Myocyte (in vitro differentiated cells): ENCODE measurements at regions not wholly inside any gene's neighbourhood (a gene's known extent, or its start where the extent isn't known, plus 50 kb on each side); places are given as distances from the start of the nearest gene placed in this dataset.
A peak's percentile ranks its signal among the peaks of the same experiment; 100 is the strongest.

Experiments used
- DNase-seq: peaks from one replicate; pipeline ENCODE4 v3.0.0-alpha.2; 2012; ENCODE audit warnings: low read depth

GRCh38 chr2:53450923-53451322, 316.7 kb upstream of the CHAC2 start:
- peak; percentile 89 for DNase-seq

GRCh38 chr2:53448591-53448990, 319.0 kb upstream of the CHAC2 start:
- DNase-seq: no peak

- DNase-seq: no peak
Observed at GRCh38 chr2:53448086-53448485, 319.5 kb upstream of the CHAC2 start.

- peak; percentile 53 for DNase-seq
Observed at GRCh38 chr2:53445383-53446070, 322.1 kb upstream of the CHAC2 start.

- DNase-seq: peak; percentile 27
Observed at GRCh38 chr2:53442783-53443182, 324.8 kb upstream of the CHAC2 start.

- no peak for DNase-seq
Observed at GRCh38 chr2:53442093-53442492, 325.5 kb upstream of the CHAC2 start.

GRCh38 chr2:53438692-53439091, 328.9 kb upstream of the CHAC2 start:
- peak; percentile 10 for DNase-seq

GRCh38 chr2:53438100-53438499, 329.5 kb upstream of the CHAC2 start:
- DNase-seq: peak; percentile 95

GRCh38 chr2:53437371-53437770, 330.2 kb upstream of the CHAC2 start:
- DNase-seq: peak; percentile 59

GRCh38 chr2:53436882-53437281, 330.7 kb upstream of the CHAC2 start:
- no peak for DNase-seq

- DNase-seq: peak; percentile 45
Observed at GRCh38 chr2:53435610-53436009, 332.0 kb upstream of the CHAC2 start.

GRCh38 chr2:53434466-53434865, 333.1 kb upstream of the CHAC2 start:
- no peak for DNase-seq

GRCh38 chr2:53432936-53433335, 334.7 kb upstream of the CHAC2 start:
- no peak for DNase-seq

GRCh38 chr2:53429901-53430300, 337.7 kb upstream of the CHAC2 start:
- DNase-seq: no peak

GRCh38 chr2:53424902-53425301, 342.7 kb upstream of the CHAC2 start:
- no peak for DNase-seq

- DNase-seq: no peak
Observed at GRCh38 chr2:53423465-53423864, 344.1 kb upstream of the CHAC2 start.

- peak; percentile 38 for DNase-seq
Observed at GRCh38 chr2:53422979-53423378, 344.6 kb upstream of the CHAC2 start.

GRCh38 chr2:53417385-53417784, 350.2 kb upstream of the CHAC2 start:
- no peak for DNase-seq

- no peak for DNase-seq
Observed at GRCh38 chr2:53407363-53408080, 360.1 kb upstream of the CHAC2 start.

- peak; percentile 9 for DNase-seq
Observed at GRCh38 chr2:53403792-53404413, 363.7 kb upstream of the CHAC2 start.

GRCh38 chr2:53397085-53397484, 370.5 kb upstream of the CHAC2 start:
- no peak for DNase-seq

GRCh38 chr2:53381271-53381670, 386.3 kb upstream of the CHAC2 start:
- peak; percentile 11 for DNase-seq

GRCh38 chr2:53379547-53379946, 388.1 kb upstream of the CHAC2 start:
- DNase-seq: no peak
